Dendritic cell treated with granulocyte-macrophage colony-stimulating factor and Interleukin-4, amounts not matched to agents 40 ng/mL and 50 ng/mL, for 4 days (primary cell): ENCODE measurements at regions not wholly inside any gene's neighbourhood (a gene's known extent, or its start where the extent isn't known, plus 50 kb on each side); places are given as distances from the start of the nearest gene placed in this dataset.
"Not testable (repeated sequence)": the region's sequence is repeated elsewhere in the genome, so short reads cannot be mapped to it uniquely, and the experiment has no call there.

Experiments
- H3K27ac Mint-ChIP-seq: one replicate; pipeline ENCODE4 v1.8.0; 2022; ENCODE audit warnings: mild to moderate bottlenecking, mixed read lengths
- H3K27me3 Mint-ChIP-seq: one replicate; pipeline ENCODE4 v1.8.0; 2022; ENCODE audit warnings: mild to moderate bottlenecking, mixed read lengths
- H3K36me3 Mint-ChIP-seq: one replicate; pipeline ENCODE4 v1.8.0; 2022; ENCODE audit warnings: low read depth, mixed read lengths
- H3K4me1 Mint-ChIP-seq: one replicate; pipeline ENCODE4 v1.8.0; 2022; ENCODE audit warnings: low read depth, mixed read lengths
- H3K4me3 Mint-ChIP-seq: one replicate; pipeline ENCODE4 v1.8.0; 2022; ENCODE audit warnings: mild to moderate bottlenecking, moderate library complexity, mixed read lengths
- H3K9me3 Mint-ChIP-seq: one replicate; pipeline ENCODE4 v1.8.0; 2022; ENCODE audit warnings: mixed read lengths
- intact Hi-C: fragments of 100-400 bp; cut with micrococcal nuclease; formaldehyde crosslinking; loops from one replicate; pipeline ENCODE4 v1.15.0; 2022

DNA sequence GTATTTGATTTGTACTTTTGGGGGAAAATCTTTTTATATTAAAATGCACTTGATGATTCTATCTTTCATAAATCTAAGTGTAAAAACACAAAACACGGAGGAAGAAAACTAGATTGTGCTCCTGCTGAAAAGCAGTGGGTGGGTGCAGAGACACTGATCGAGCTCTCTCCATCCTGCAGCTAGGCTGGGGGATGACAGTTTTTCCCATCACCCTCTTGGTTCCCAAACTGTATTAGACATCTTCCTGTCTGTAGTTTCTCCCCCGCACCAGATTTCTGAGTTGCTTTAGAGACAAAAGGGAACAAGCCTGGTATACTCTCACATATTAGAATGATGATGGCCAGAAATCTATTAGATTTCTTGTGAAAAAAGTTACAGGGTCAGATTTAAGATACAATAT, 99.6 kb downstream of the FAM114A2 start:
- Mint-ChIP-seq H3K9me3 (peaks cover 71% of the 10 kb centered on the region), H3K36me3 (no peaks in the 10 kb centered on the region), H3K4me1 (no peaks in the 10 kb centered on the region), H3K27ac (no peak overlapping the region), H3K4me3 (no peak overlapping the region), H3K27me3 (no peaks in the 10 kb centered on the region)
- intact Hi-C loops, result no loop called here

DNA sequence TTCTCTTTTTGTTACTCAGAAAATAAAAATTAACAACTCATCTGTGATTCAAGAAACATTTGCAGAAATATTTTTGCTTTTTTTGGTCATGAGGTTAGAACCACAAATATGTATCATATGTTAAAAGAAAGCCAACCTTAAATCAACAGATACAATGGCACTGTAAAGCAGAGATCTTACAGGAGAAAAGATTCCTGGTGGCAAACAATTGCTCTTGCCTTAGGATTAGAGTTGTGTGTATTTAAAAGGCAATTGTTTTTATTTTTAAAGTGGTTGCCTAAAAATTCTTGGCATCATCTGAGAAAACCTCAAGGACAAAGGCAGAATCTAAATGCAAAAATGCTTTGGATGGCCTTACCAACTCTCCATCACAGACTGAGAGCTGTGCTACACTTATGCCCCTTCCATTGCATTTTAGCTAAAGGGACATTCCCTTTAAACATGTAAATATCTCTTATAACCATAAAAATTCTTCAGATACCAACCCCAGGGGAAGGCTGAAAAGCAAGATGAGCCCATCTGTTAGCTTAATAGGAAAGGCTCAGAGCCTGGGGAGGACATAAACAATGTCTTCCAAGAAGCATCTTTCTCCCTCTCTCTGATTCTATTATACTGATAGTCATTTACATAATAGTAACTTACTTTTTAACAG, 100.4 kb downstream of the FAM114A2 start:
- intact Hi-C loops, result no loop called here
- no peak overlapping the region for H3K4me3 Mint-ChIP-seq
- H3K36me3 Mint-ChIP-seq, result no peaks in the 10 kb centered on the region
- peaks cover 73% of the 10 kb centered on the region for H3K9me3 Mint-ChIP-seq
- no peak overlapping the region for H3K27ac Mint-ChIP-seq
- H3K27me3 Mint-ChIP-seq, result no peaks in the 10 kb centered on the region
- H3K4me1 Mint-ChIP-seq, result no peaks in the 10 kb centered on the region

DNA sequence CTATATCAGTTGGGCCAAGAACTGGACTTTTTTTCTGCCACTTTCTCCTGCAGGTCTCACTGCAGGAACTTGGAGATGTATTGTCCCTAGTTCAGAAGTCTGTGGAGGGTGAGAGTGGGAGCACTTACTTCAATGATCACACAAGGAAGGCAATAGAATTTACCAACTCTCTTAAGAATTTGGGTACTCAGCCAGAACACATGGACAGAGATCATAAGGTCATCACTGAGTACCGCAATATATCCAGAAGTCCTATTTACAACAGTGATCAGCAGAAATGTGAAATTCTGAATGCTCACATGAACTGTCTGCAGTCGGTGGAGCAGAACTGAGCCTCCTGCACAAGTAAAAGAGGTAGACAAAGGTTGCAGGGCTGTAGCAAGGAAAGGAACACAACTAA, 101.0 kb downstream of the FAM114A2 start:
- Mint-ChIP-seq H3K27ac (no peak overlapping the region), H3K4me3 (no peak overlapping the region), H3K27me3 (no peaks in the 10 kb centered on the region), H3K4me1 (no peaks in the 10 kb centered on the region), H3K36me3 (no peaks in the 10 kb centered on the region), H3K9me3 (peaks cover 74% of the 10 kb centered on the region)
- intact Hi-C loops, result no loop called here

DNA sequence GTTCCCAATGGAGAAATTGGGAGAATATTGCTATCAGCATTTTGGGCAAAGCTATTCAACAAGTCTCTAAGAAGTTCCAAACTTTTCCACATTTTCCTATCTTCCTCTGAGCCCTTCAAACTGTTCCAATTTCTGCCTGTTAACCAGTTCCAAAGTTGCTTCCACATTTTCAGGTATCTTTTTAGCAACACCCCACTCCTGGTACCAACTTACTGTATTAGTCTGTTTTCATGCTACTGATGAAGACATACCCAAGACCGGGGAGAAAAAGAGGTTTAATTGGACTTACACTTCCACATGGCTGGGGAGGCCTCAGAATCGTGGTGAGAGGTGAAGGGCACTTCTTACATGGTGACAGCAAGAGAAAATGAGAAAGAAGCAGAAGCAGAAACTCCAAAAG, 103.6 kb downstream of the FAM114A2 start:
- H3K36me3 Mint-ChIP-seq, H3K27ac Mint-ChIP-seq, H3K4me1 Mint-ChIP-seq, H3K4me3 Mint-ChIP-seq, H3K27me3 Mint-ChIP-seq, intact Hi-C loops: not testable (repeated sequence)
- H3K9me3 Mint-ChIP-seq, result peaks cover 51% of the 10 kb centered on the region

DNA sequence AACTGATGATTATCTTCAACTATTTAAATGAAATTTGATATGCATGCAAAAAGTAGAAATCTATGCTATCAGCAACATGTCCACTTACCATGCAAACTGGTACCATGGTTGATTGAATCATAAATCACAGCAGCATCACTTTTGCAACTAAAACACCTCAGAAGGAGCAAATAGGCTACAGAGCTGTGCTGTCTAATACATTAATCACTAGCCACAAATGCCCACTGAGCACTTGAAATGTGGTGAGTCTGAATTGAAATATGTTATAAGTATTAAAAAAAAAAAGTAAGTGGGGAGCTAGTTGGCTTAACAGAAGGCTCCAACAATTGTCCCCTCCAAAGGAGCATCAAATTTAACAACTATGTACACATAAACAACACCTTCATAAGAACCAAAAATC, 112.5 kb downstream of the FAM114A2 start:
- no peak overlapping the region for H3K27ac Mint-ChIP-seq
- H3K36me3 Mint-ChIP-seq, result no peaks in the 10 kb centered on the region
- H3K4me3 Mint-ChIP-seq, result no peak overlapping the region
- intact Hi-C loops, result no loop called here
- H3K4me1 Mint-ChIP-seq, result no peaks in the 10 kb centered on the region
- H3K9me3 Mint-ChIP-seq, result peaks cover 7% of the 10 kb centered on the region
- H3K27me3 Mint-ChIP-seq, result no peaks in the 10 kb centered on the region

DNA sequence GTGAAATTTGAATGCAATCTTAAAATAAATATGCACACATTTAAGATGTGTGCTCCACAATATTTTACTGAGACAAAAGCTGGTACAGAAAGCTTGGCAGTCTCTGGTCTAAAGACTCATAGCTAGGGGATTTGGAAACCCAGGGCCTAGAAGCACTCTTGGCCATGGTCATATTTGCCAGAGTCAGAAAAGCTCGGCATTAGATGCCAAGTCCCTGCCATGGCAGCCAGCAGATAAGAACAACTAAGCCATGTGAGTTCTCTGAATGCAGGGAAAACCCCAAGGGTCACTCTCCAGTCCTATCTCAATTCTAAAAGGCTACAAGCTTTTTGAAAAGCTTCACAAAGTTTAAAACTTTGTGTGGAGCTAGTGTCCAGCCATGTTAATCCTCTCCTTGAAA, 119.5 kb downstream of the FAM114A2 start:
- H3K36me3 Mint-ChIP-seq, result no peaks in the 10 kb centered on the region
- peaks cover 33% of the 10 kb centered on the region for H3K9me3 Mint-ChIP-seq
- H3K4me1 Mint-ChIP-seq, result no peaks in the 10 kb centered on the region
- intact Hi-C loops, result no loop called here
- no peaks in the 10 kb centered on the region for H3K27me3 Mint-ChIP-seq
- H3K4me3 Mint-ChIP-seq, result no peak overlapping the region
- no peak overlapping the region for H3K27ac Mint-ChIP-seq

DNA sequence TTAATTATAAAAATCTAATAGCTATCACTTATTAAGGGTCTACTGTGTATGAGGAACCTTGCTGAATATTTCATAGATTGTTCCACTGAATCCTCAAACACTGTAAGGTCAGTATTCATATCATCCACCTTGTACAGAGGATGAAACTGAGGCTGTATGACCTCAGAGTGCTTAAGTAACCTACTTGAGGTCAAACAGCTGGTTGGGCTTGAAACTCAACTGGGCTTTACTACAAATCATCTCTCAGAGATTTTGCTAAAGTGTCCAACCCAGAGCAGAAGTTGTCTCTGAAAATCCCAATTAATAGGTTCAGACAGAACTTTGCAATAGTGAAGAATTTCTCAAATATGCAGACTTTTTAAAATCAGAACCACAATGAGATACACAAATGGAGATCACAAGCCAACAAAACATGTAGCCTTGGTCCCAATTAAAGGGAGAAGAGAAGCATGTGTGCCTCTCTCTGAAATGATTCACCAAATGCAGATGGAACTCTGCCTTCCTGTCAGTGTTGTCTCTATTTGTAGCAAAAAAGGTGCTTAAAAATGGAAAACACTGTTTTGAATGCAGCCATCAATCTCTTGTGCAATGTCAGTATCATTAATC, 131.4 kb downstream of the FAM114A2 start:
- Mint-ChIP-seq H3K4me3 (no peak overlapping the region), H3K36me3 (no peaks in the 10 kb centered on the region), H3K9me3 (no peaks in the 10 kb centered on the region), H3K4me1 (no peaks in the 10 kb centered on the region), H3K27ac (no peak overlapping the region), H3K27me3 (no peaks in the 10 kb centered on the region)
- intact Hi-C loops, result no loop called here

DNA sequence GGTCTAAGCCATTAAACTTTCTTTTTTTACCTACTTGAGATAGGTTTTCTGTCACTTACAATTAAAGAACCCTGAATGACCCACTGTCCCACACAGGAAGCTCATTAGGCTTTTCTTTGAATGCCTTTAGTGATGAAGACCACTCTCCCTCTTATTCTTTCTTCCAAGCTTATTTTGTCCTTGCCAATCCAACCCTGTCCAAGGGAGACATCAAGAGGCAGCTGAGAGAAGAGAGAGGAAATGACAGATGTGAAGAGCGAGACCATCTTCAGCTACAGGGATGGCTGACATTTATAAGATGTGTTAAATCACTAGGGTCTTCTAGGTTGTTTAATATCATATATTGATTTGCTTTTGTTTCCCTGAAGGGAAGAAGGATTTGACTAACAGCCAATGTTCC, 133.5 kb downstream of the FAM114A2 start:
- intact Hi-C loops, result no loop called here
- H3K4me3 Mint-ChIP-seq, result no peak overlapping the region
- no peaks in the 10 kb centered on the region for H3K9me3 Mint-ChIP-seq
- H3K36me3 Mint-ChIP-seq, result no peaks in the 10 kb centered on the region
- no peak overlapping the region for H3K27ac Mint-ChIP-seq
- no peaks in the 10 kb centered on the region for H3K27me3 Mint-ChIP-seq
- H3K4me1 Mint-ChIP-seq, result no peaks in the 10 kb centered on the region

DNA sequence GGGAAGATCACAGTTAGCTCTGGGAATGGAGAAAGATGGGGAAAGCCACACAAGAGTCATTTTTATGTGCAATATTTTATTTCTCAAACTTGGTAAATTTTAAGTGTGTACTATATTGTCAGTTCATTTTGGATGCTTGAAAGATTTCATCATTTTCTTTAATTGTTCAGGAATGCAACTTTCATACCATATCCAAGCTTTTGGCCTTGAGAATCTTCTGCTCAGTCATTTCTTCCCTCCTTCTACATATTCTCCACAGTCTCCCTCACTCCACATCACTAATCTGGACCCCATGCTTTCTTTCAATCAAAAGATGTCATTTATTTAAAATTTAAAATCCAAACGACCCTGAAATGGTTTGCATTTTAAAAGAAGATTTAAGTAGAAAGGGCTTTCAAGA, 135.4 kb downstream of the FAM114A2 start:
- H3K4me3 Mint-ChIP-seq, result no peak overlapping the region
- H3K36me3 Mint-ChIP-seq, result no peaks in the 10 kb centered on the region
- H3K27ac Mint-ChIP-seq, result no peak overlapping the region

DNA sequence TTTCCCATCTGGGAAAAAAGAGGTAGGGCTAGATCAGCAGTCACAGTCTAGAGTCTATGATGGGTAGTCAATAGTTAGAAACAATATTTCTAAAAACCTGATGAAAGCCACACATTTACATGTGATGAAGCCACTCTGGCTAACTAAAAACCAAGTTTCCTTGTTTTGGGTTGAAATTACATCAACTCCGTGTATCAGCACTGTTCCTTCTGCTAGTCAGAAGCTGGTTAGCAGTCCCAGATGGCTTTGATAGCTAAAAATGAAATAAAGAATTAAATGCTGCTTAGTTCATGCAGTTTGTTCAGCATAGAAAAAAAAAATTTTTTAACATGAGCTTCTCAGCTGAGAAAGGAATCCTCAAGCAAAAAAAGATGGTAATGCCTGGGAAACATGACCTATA, 136.7 kb downstream of the FAM114A2 start:
- H3K27ac Mint-ChIP-seq, result no peak overlapping the region
- intact Hi-C loops, result no loop called here
- no peak overlapping the region for H3K4me3 Mint-ChIP-seq
- H3K4me1 Mint-ChIP-seq, result peaks cover 4% of the 10 kb centered on the region
- H3K36me3 Mint-ChIP-seq, result no peaks in the 10 kb centered on the region
- H3K27me3 Mint-ChIP-seq, result no peaks in the 10 kb centered on the region
- H3K9me3 Mint-ChIP-seq, result no peaks in the 10 kb centered on the region

More for the DNA sequence above, 135.4 kb downstream of the FAM114A2 start:
- Mint-ChIP-seq H3K27me3 (no peaks in the 10 kb centered on the region), H3K4me1 (no peaks in the 10 kb centered on the region), H3K9me3 (no peaks in the 10 kb centered on the region)
- intact Hi-C loops, result no loop called here

DNA sequence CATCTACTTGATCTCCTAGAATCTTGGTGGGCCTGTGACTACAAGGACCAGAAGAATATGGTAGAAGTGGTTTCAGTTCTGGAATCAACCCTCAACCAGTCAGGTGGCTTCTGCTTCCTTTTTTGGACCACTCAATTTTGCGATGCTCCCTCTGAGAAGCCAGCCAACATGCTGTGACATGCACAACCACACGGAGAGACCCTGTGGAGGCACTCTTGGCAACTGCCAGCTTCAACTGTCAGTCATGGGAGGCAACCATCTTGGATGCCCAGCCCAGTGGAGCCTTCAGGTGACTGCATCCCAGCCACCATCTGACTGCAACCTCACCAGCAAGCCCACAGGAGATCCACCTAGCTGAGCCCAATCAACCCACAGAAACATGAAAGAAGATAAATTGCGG, 137.3 kb downstream of the FAM114A2 start:
- H3K27me3 Mint-ChIP-seq, result no peaks in the 10 kb centered on the region
- H3K4me3 Mint-ChIP-seq, result no peak overlapping the region
- intact Hi-C loops, result no loop called here
- H3K36me3 Mint-ChIP-seq, result no peaks in the 10 kb centered on the region
- peaks cover 9% of the 10 kb centered on the region for H3K4me1 Mint-ChIP-seq
- H3K27ac Mint-ChIP-seq, result no peak overlapping the region
- no peaks in the 10 kb centered on the region for H3K9me3 Mint-ChIP-seq

DNA sequence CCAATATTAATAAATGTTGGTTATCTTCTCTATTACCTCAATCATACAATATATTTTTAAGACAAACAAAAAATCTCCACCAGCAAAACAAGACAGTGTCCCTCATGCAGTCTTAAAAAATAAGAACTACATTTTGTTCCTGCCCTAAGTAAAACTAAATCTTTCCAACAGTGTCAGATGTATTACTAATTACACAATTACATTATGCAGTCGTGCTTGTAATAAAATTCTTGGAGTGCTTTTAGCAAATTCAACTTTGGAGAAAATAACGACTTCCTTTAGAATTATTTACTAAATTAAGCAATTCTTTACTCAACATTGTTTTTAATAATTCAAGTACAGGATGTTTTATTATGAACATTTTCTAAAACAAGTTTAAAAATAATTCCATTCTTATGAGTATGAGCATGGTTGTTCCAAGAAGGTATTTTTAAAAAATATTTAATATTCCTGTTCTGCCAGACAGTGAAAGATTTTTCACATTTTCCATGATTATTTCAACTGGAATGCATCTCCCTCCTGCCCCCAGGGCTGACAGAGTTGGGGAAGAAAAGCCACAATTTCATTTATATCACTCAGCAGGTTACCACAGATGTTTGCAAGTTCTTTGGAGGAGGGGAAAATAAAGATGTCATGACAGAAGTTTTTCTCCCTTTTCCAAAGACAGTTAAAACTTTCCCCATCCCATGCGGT, 137.9 kb downstream of the FAM114A2 start:
- no peaks in the 10 kb centered on the region for H3K9me3 Mint-ChIP-seq
- H3K27me3 Mint-ChIP-seq, result no peaks in the 10 kb centered on the region
- H3K36me3 Mint-ChIP-seq, result no peaks in the 10 kb centered on the region
- intact Hi-C loops, result no loop called here
- no peak overlapping the region for H3K27ac Mint-ChIP-seq
- peaks cover 10% of the 10 kb centered on the region for H3K4me1 Mint-ChIP-seq
- H3K4me3 Mint-ChIP-seq, result no peak overlapping the region

DNA sequence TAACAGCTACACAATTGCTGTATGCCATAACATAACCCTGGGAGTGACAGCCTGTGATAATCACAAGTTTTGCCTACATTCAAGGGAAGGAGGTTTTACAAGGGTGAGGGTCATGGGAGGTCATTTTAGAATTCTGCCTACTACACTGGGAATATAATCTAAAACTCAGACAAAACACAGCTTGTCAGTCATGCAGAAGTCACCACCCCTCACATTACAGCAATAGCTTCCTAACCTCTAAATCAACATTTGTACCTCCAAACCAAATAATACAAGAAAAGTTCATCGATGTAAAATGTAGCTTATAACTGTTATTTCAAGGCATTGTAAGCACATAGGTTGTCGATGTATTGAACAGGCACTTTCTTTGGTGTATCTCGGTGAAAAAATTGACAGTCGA, 139.0 kb downstream of the FAM114A2 start:
- Mint-ChIP-seq H3K4me1 (peaks cover 14% of the 10 kb centered on the region), H3K36me3 (no peaks in the 10 kb centered on the region), H3K9me3 (no peaks in the 10 kb centered on the region), H3K27ac (no peak overlapping the region), H3K27me3 (peaks cover 1% of the 10 kb centered on the region), H3K4me3 (no peak overlapping the region)
- intact Hi-C loops, result no loop called here

DNA sequence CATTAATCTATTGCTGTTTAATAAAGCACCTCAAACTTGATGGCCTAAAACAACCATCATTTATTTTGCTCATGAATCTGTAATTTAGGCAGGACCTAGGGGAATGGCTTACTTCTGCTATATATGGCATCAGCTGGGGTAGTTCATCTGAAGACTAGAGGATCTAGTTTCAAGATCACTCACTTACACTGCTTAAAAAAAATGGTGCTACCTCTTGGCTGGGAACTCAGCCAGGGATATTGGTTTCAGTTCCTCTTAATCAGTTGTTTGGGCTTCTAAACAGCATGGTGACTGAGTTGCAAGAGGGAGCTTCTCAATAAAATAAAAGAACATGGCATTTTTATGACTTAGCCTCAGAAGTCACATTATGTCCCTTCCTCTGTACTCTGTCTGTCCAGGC, 142.0 kb downstream of the FAM114A2 start:
- intact Hi-C loops, result no loop called here
- Mint-ChIP-seq H3K36me3 (no peaks in the 10 kb centered on the region), H3K4me1 (peaks cover 14% of the 10 kb centered on the region), H3K27me3 (peaks cover 1% of the 10 kb centered on the region), H3K9me3 (no peaks in the 10 kb centered on the region), H3K4me3 (no peak overlapping the region), H3K27ac (no peak overlapping the region)

DNA sequence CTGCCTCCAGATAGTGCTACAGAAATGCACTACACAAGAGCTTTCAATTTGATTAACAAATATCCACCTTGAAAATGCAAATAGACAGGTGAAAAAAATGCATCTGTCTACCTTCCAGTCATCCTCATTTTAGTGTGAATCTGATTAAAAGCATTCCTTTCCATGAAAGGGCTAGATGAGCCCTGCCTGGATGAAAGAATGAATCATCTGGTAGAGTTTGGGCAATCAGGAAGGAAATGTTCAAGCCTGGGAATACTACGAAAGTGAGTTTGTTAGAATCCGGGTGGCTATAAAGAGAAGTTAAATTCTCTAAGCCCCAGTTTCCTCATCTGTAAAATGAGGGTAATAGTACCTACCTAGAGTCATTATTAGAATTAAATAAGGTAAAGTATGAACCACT, 142.6 kb downstream of the FAM114A2 start:
- Mint-ChIP-seq H3K9me3 (no peaks in the 10 kb centered on the region), H3K27ac (no peak overlapping the region)

More for the DNA sequence above, 142.6 kb downstream of the FAM114A2 start:
- peaks cover 1% of the 10 kb centered on the region for H3K27me3 Mint-ChIP-seq
- H3K4me3 Mint-ChIP-seq, result no peak overlapping the region
- peaks cover 14% of the 10 kb centered on the region for H3K4me1 Mint-ChIP-seq
- intact Hi-C loops, result no loop called here
- H3K36me3 Mint-ChIP-seq, result no peaks in the 10 kb centered on the region
